ENCODE measurements at regions not wholly inside any gene's neighbourhood (a gene's known extent, or its start where the extent isn't known, plus 50 kb on each side); places are given as distances from the start of the nearest gene placed in this dataset.

GRCh38 chr4:12729384-12729783 is 754.8 kb downstream of the RAB28 start:
- no peak overlapping the region for H3K4me3 ChIP-seq (ENCODE audit: low read depth, low read length)
- TF ChIP-seq CTCF (IDR thresholded peaks at IDR 0.05; ENCODE audit: low read depth, low read length) = 0 out of 2 replicates have a peak, but pooled peaks have one; percentile 8

- H3K4me3 ChIP-seq (ENCODE audit: low read depth, low read length) = no peak overlapping the region
- TF ChIP-seq CTCF (IDR thresholded peaks at IDR 0.05; ENCODE audit: low read depth, low read length) = peak; percentile 15; the same call in 1 of the 2 replicates
Observed at GRCh38 chr4:12724510-12724909, 759.6 kb downstream of the RAB28 start.

- TF ChIP-seq CTCF (IDR thresholded peaks at IDR 0.05; ENCODE audit: low read depth, low read length) = no peak
- no peak overlapping the region for H3K4me3 ChIP-seq (ENCODE audit: low read depth, low read length)
Observed at GRCh38 chr4:12723849-12724447, 760.2 kb downstream of the RAB28 start.

GRCh38 chr4:12716896-12717295 is 767.2 kb downstream of the RAB28 start:
- H3K4me3 ChIP-seq (ENCODE audit: low read depth, low read length) = no peak overlapping the region
- no peak for TF ChIP-seq CTCF (IDR thresholded peaks at IDR 0.05; ENCODE audit: low read depth, low read length)

GRCh38 chr4:12712648-12713339 is 771.3 kb downstream of the RAB28 start:
- H3K4me3 ChIP-seq (ENCODE audit: low read depth, low read length) = no peak overlapping the region
- no peak for TF ChIP-seq CTCF (IDR thresholded peaks at IDR 0.05; ENCODE audit: low read depth, low read length)

GRCh38 chr4:12707381-12708175 is 776.6 kb downstream of the RAB28 start:
- no peak for TF ChIP-seq CTCF (IDR thresholded peaks at IDR 0.05; ENCODE audit: low read depth, low read length)
- H3K4me3 ChIP-seq (ENCODE audit: low read depth, low read length) = no peak overlapping the region

- no peak for TF ChIP-seq CTCF (IDR thresholded peaks at IDR 0.05; ENCODE audit: low read depth, low read length)
- no peak overlapping the region for H3K4me3 ChIP-seq (ENCODE audit: low read depth, low read length)
Observed at GRCh38 chr4:12703036-12703435, 781.1 kb downstream of the RAB28 start.
